H1 (cell line): ENCODE measurements at regions not wholly inside any gene's neighbourhood (a gene's known extent, or its start where the extent isn't known, plus 50 kb on each side); places are given as distances from the start of the nearest gene placed in this dataset.

ENCODE experiments used
- CTCF ChIA-PET: fragments of 300-600 bp; sonication (Branson Sonifier 250); formaldehyde crosslinking; loops from one replicate; lab custom pipeline; 2021; ENCODE audit not compliant: partially characterized antibody; lab: Charles Lee
- POLR2A ChIA-PET: fragments of 300-600 bp; sonication (Branson Sonifier 250); formaldehyde crosslinking; loops from one replicate; lab custom pipeline; 2021; ENCODE audit warnings: inconsistent platforms; ENCODE audit not compliant: partially characterized antibody; lab: Charles Lee
- DNase-seq, 2 experiments: peaks; one replicate each; pipeline versions ENCODE4 v3.0.0 to v3.0.0-alpha.2; 2010 to 2022; ENCODE audit warnings: low spot score in 2 of 2, low read depth in 1 of 2, mixed read lengths in 1 of 2
- FAIRE-seq: peaks from 2 replicates; lab custom pipeline; 2011; peaks lifted over from hg19 to GRCh38; lab: Jason Lieb, UNC
- H2AFZ ChIP-seq: 2 replicates; pipeline ENCODE4 v1.8.1; 2012; ENCODE audit warnings: low read length, inconsistent platforms
- H2AK5ac ChIP-seq: 2 replicates; pipeline ENCODE4 v1.6.1; 2013; ENCODE audit warnings: low read depth, low read length
- H2BK120ac ChIP-seq: replicated peaks from 2 replicates; pipeline ENCODE3; 2013; ENCODE audit warnings: low read depth, low read length, inconsistent platforms
- H2BK12ac ChIP-seq: 2 replicates; pipeline ENCODE4 v1.6.1; 2013; ENCODE audit warnings: low read depth, low read length
- H2BK15ac ChIP-seq: 2 replicates; pipeline ENCODE4 v1.6.1; 2013; ENCODE audit warnings: low read length
- H2BK20ac ChIP-seq: 2 replicates; pipeline ENCODE4 v1.6.1; 2013; ENCODE audit warnings: low read length
- H2BK5ac ChIP-seq: 2 replicates; pipeline ENCODE4 v1.6.1; 2013; ENCODE audit warnings: low read depth, low read length
- H3K14ac ChIP-seq: 2 replicates; pipeline ENCODE4 v1.6.1; 2013; ENCODE audit warnings: inconsistent platforms; ENCODE audit not compliant: insufficient read length
- H3K18ac ChIP-seq: 2 replicates; pipeline ENCODE4 v1.6.1; 2013; ENCODE audit warnings: low read length; ENCODE audit errors: extremely low read depth
- H3K23ac ChIP-seq: 2 replicates; pipeline ENCODE4 v1.6.1; 2013; ENCODE audit warnings: inconsistent platforms; ENCODE audit not compliant: insufficient read length
- H3K23me2 ChIP-seq: 2 replicates; pipeline ENCODE4 v1.6.1; 2013; ENCODE audit warnings: low read depth, low read length
- H3K27ac ChIP-seq: 2 replicates; pipeline ENCODE4 v1.6.1; 2011; ENCODE audit warnings: low read depth, low read length, inconsistent platforms
- H3K27me3 ChIP-seq, 4 experiments: replicated peaks in 1 of 4; 1 replicate in 1 of 4; 2 replicates in 3 of 4; pipeline versions ENCODE4 v1.6.1 to v1.8.1; 2011 to 2013; ENCODE audit warnings: low read length in 3 of 4, mild to moderate bottlenecking in 3 of 4, inconsistent platforms in 2 of 4, mixed read lengths in 2 of 4, moderate library complexity in 1 of 4; ENCODE audit not compliant: control insufficient read depth in 3 of 4, insufficient read depth in 3 of 4; ENCODE audit errors: extremely low read depth in 1 of 4
- H3K36me3 ChIP-seq, 4 experiments: 2 replicates each; pipeline versions ENCODE4 v1.6.1 to v1.8.1; 2011 to 2013; ENCODE audit warnings: mild to moderate bottlenecking in 4 of 4, low read length in 3 of 4, moderate library complexity in 2 of 4, control low read depth in 1 of 4, inconsistent platforms in 1 of 4; ENCODE audit not compliant: insufficient read depth in 4 of 4, control insufficient read depth in 2 of 4
- H3K4ac ChIP-seq: replicated peaks from 2 replicates; pipeline ENCODE3; 2013; ENCODE audit warnings: low read length, low read depth, mixed read lengths, inconsistent platforms; ENCODE audit not compliant: insufficient read length
- H3K4me1 ChIP-seq, 4 experiments: replicated peaks in 1 of 4; 1 replicate in 1 of 4; 2 replicates in 3 of 4; pipeline versions ENCODE4 v1.6.1 to v1.8.1; 2011 to 2013; ENCODE audit warnings: low read length in 3 of 4, inconsistent platforms in 2 of 4, mixed read lengths in 1 of 4; ENCODE audit not compliant: insufficient read depth in 4 of 4, control insufficient read depth in 3 of 4
- H3K4me2 ChIP-seq, 2 experiments: 2 replicates each; pipeline versions ENCODE4 v1.6.1 to v1.8.1; 2011 to 2013; ENCODE audit warnings: low read depth in 2 of 2, low read length in 2 of 2, control low read depth in 1 of 2, inconsistent platforms in 1 of 2, mild to moderate bottlenecking in 1 of 2; ENCODE audit not compliant: insufficient read depth in 1 of 2
- H3K4me3 ChIP-seq, 4 experiments: fragments of 200-600, 300-600 bp in 1 of 4; sonication (generic), shearing (Covaris generic), sonication (Bioruptor Twin) in 1 of 4; 2 replicates each; pipeline versions ENCODE4 v1.5.1 to v1.8.1; 2011 to 2016; ENCODE audit warnings: low read length in 4 of 4, low read depth in 3 of 4, control low read depth in 2 of 4, inconsistent platforms in 2 of 4, mild to moderate bottlenecking in 2 of 4, mixed read lengths in 1 of 4, moderate library complexity in 1 of 4; ENCODE audit not compliant: insufficient read depth in 2 of 4; ENCODE audit errors: extremely low read depth in 1 of 4
- H3K56ac ChIP-seq: replicated peaks from 2 replicates; pipeline ENCODE3; 2013; ENCODE audit warnings: low read depth, mild to moderate bottlenecking, mixed read lengths, low read length, inconsistent platforms; ENCODE audit not compliant: insufficient read length
- H3K79me1 ChIP-seq: 2 replicates; pipeline ENCODE4 v1.6.1; 2013; ENCODE audit warnings: low read depth, low read length, control low read depth
- H3K79me2 ChIP-seq, 2 experiments: 2 replicates each; pipeline versions ENCODE4 v1.6.1 to v1.8.1; 2012 to 2013; ENCODE audit warnings: low read length in 2 of 2, mild to moderate bottlenecking in 2 of 2, inconsistent platforms in 1 of 2; ENCODE audit not compliant: insufficient read depth in 2 of 2, control insufficient read depth in 1 of 2
- H3K9ac ChIP-seq, 4 experiments: replicated peaks in 1 of 4; 1 replicate in 1 of 4; 2 replicates in 3 of 4; pipeline versions ENCODE4 v1.6.1 to v1.8.1; 2011 to 2013; ENCODE audit warnings: low read depth in 3 of 4, low read length in 3 of 4, control low read depth in 2 of 4, mild to moderate bottlenecking in 2 of 4, moderate library complexity in 2 of 4, inconsistent platforms in 1 of 4; ENCODE audit errors: extremely low read depth in 1 of 4
- H3K9me3 ChIP-seq, 2 experiments: 2 replicates each; pipeline versions ENCODE4 v1.6.1 to v1.8.1; 2012 to 2013; ENCODE audit warnings: mild to moderate bottlenecking in 2 of 2, moderate library complexity in 2 of 2, control low read depth in 1 of 2, inconsistent platforms in 1 of 2, low read depth in 1 of 2, low read length in 1 of 2, mixed read lengths in 1 of 2; ENCODE audit not compliant: insufficient read depth in 2 of 2
- H4K20me1 ChIP-seq, 2 experiments: replicated peaks in 1 of 2; 2 replicates each; pipeline versions ENCODE3 to v1.8.1; 2011 to 2013; ENCODE audit warnings: inconsistent platforms in 2 of 2, low read length in 2 of 2, mild to moderate bottlenecking in 1 of 2; ENCODE audit not compliant: insufficient read depth in 2 of 2, control insufficient read depth in 1 of 2
- H4K5ac ChIP-seq: 2 replicates; pipeline ENCODE4 v1.6.1; 2013; ENCODE audit warnings: low read length, low read depth, mixed read lengths, inconsistent platforms; ENCODE audit not compliant: insufficient read length
- H4K8ac ChIP-seq: 2 replicates; pipeline ENCODE4 v1.8.0; 2013; ENCODE audit warnings: mild to moderate bottlenecking, moderate library complexity, low read length, inconsistent platforms; ENCODE audit not compliant: insufficient read depth; ENCODE audit errors: extremely low read depth
- H4K91ac ChIP-seq: replicated peaks from 2 replicates; pipeline ENCODE3; 2013; ENCODE audit warnings: low read length, mixed read lengths, inconsistent platforms; ENCODE audit not compliant: insufficient read length
- ASH2L ChIP-seq: fragments of 200-600, 300-600 bp; sonication (generic); IDR thresholded peaks from one replicate; pipeline ENCODE4 v1.7.1; 2017; ENCODE audit warnings: low read length
- CBX8 ChIP-seq: fragments of 300-800, 300-1000 bp; sonication (generic); IDR thresholded peaks from 2 replicates; pipeline ENCODE4 v1.7.1; 2016; ENCODE audit warnings: low read depth, low read length, borderline replicate concordance
- CREB1 ChIP-seq: IDR thresholded peaks from 2 replicates; pipeline ENCODE4 v1.6.1; 2012; ENCODE audit warnings: inconsistent platforms
- E2F6 ChIP-seq: IDR thresholded peaks from 2 replicates; pipeline ENCODE4 v1.6.1; 2012; ENCODE audit warnings: inconsistent platforms
- FOSL1 ChIP-seq: IDR thresholded peaks from 2 replicates; pipeline ENCODE4 v1.6.1; 2011; ENCODE audit warnings: mild to moderate bottlenecking, low read depth, low read length, moderate library complexity; ENCODE audit not compliant: insufficient read depth
- HDAC2 ChIP-seq, 2 experiments: fragments of 300-600 bp in 1 of 2; sonication (generic) in 1 of 2; IDR thresholded peaks; 2 replicates each; pipeline ENCODE4 v1.6.1; 2011 to 2012; ENCODE audit warnings: low read depth in 2 of 2, low read length in 2 of 2, mild to moderate bottlenecking in 2 of 2, moderate library complexity in 2 of 2, borderline replicate concordance in 1 of 2, inconsistent platforms in 1 of 2
- SAP30 ChIP-seq: fragments of 300-600 bp; sonication (generic); IDR thresholded peaks from 2 replicates; pipeline ENCODE4 v1.7.1; 2012; ENCODE audit warnings: low read length, moderate library complexity, mild to moderate bottlenecking, inconsistent platforms; ENCODE audit not compliant: insufficient read depth, insufficient replicate concordance
- SIRT6 ChIP-seq: IDR thresholded peaks from one replicate; pipeline ENCODE4 v1.7.1; 2012; ENCODE audit warnings: low read length, inconsistent platforms
- TAF7 ChIP-seq: optimal IDR thresholded peaks from 2 replicates; pipeline ENCODE3; 2011; ENCODE audit warnings: low read depth, mild to moderate bottlenecking, inconsistent platforms, low read length, moderate library complexity, borderline replicate concordance
- TBP ChIP-seq: IDR thresholded peaks from 2 replicates; pipeline ENCODE4 v1.6.1; 2011; ENCODE audit warnings: low read depth, low read length, improper control_type of control experiment
- YY1 ChIP-seq: IDR thresholded peaks from 2 replicates; pipeline ENCODE4 v1.6.1; 2011; ENCODE audit warnings: low read depth, mild to moderate bottlenecking, low read length
- WGBS, 2 experiments: shearing (Covaris generic) in 1 of 2; methylation state at CpG; one replicate each; pipeline versions ENCODE4 v1.1.6 to v1.1.7; 2013 to 2015; ENCODE audit warnings: low lambda C conversion rate in 2 of 2, mixed read lengths in 2 of 2, inconsistent platforms in 1 of 2, low coverage in 1 of 2, missing lambda C conversion rate in 1 of 2; ENCODE audit not compliant: insufficient replicate concordance in 2 of 2, insufficient coverage in 1 of 2, insufficient read length in 1 of 2; ENCODE audit errors: extremely low coverage in 1 of 2, missing lambda C conversion rate in 1 of 2; 5-methylcytosine and 5-hydroxymethylcytosine counted together
- TF ChIP-seq, protein P1 (sequence below): IDR thresholded peaks from 2 replicates; pipeline ENCODE4 v1.6.1; 2011; ENCODE audit warnings: low read depth, mild to moderate bottlenecking, low read length; ENCODE audit not compliant: insufficient read depth

DNA sequence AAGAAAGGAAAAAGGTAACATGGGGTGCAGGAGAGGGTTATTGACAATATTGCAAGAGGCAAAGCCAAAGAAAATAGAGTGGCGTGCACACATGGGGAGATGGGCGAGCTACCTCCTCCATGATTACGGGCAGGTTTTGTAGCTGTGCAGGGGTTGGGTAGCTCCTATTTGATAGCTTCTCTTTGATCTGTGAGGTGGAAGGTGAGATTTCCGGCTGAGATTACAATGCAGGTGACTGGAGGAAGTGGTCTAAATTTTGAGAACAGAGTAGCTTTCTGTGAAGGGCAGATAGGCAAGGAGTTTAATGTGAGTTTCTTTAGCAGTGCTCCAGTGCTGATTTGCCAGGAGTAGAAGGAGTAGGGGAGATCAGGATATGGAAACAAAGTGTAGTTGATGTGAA, 263.4 kb downstream of the PLA2G4A start:
- Histone ChIP-seq H3K23ac (no peak overlapping the region), H3K4me2 (no peak overlapping the region), H3K79me2 (no peaks in the 10 kb centered on the region), H2BK20ac (no peak overlapping the region), H3K36me3 (no peaks in the 10 kb centered on the region), H2AFZ (no peak overlapping the region), H3K79me1 (no peaks in the 10 kb centered on the region), H4K20me1 (no peaks in the 10 kb centered on the region), H4K91ac (no peak overlapping the region), H3K9me3 (peaks cover 8 to 16% of the 10 kb centered on the region in 2 experiments; a peak in 3 of 4 replicates), H2BK5ac (no peak overlapping the region), H3K4me1 (no peaks in the 10 kb centered on the region), H3K18ac (no peak overlapping the region), H3K27ac (no peak overlapping the region), H3K56ac (no peak overlapping the region), H3K14ac (no peak overlapping the region), H3K4ac (no peak overlapping the region), H3K27me3 (no peaks in the 10 kb centered on the region), H2BK15ac (no peak overlapping the region), H3K23me2 (no peaks in the 10 kb centered on the region), H4K8ac (no peak overlapping the region), H3K4me3 (no peak overlapping the region), H2AK5ac (no peak overlapping the region), H4K5ac (no peak overlapping the region), H2BK120ac (no peak overlapping the region), H2BK12ac (no peak overlapping the region), H3K9ac (no peak overlapping the region)
- DNase-seq (no peak), FAIRE-seq (no peak)
- 90% methylated on average over 4 of the region's 4 CpGs; no CpG with 5 or more reads in 1 of the 2 experiments for WGBS, 2 experiments
- CTCF ChIA-PET, result interaction anchor here (1.1 to 1.6 kb wide), 2 partner anchors 13 to 71 kb away, joined by 3 to 4 read pairs; no protein-coding TSS in a partner anchor
- POLR2A ChIA-PET, result no interaction called here
- TF ChIP-seq SAP30 (no peak), CREB1 (no peak), TBP (no peak), ASH2L (no peak), YY1 (no peak), CBX8 (no peak), TAF7 (no peak), E2F6 (no peak), FOSL1 (no peak), HDAC2 (IDR thresholded peaks at IDR 0.05; ENCODE audit: borderline replicate concordance in 1 of 2, low read depth in 2 of 2, low read length in 2 of 2) (no peak), SIRT6 (no peak)
- TF ChIP-seq, protein P1, sequence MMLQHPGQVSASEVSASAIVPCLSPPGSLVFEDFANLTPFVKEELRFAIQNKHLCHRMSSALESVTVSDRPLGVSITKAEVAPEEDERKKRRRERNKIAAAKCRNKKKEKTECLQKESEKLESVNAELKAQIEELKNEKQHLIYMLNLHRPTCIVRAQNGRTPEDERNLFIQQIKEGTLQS, result no peak
